ENCODE measurements at regions not wholly inside any gene's neighbourhood (a gene's known extent, or its start where the extent isn't known, plus 50 kb on each side); places are given as distances from the start of the nearest gene placed in this dataset.

DNA sequence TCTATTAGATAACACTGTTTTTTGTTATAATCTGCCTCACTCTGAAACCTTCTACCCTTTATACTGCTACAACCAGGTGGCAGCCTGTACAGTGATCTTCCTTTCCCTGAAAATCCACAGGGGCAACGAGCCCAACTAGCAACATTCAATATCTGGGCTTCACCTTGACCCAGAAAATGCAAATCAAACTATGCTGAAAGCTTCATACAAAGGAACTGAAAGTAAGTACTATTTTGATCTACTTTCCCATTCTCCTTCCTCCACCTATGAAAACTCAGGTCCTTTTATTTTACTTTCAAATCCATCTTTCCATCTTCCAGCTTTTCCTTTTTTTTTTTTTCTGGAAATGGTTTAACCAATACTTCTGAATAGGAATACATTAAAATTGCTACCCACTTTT lies 175.8 kb upstream of the CCDC150 start:
- H3K4me3 ChIP-seq, result no peak overlapping the region
- H3K9me1 ChIP-seq (ENCODE audit: control insufficient read depth, insufficient read depth, low read length), result no peaks in the 10 kb centered on the region
- no peak for ATAC-seq

More for the DNA sequence above, 175.8 kb upstream of the CCDC150 start:
- Histone ChIP-seq H4K20me1 (replicated peaks; ENCODE audit: control insufficient read depth, insufficient read depth, low read length) (no peaks in the 10 kb centered on the region), H3K9ac (ENCODE audit: insufficient read depth in 1 of 2, low read depth in 2 of 2, low read length in 2 of 2) (no peak overlapping the region), H3K27ac (ENCODE audit: extremely low read depth, low read depth, low read length) (no peak overlapping the region), H3K4me1 (replicated peaks in 1 of 2; ENCODE audit: control insufficient read depth in 2 of 2, insufficient read depth in 2 of 2, low read length in 2 of 2) (no peaks in the 10 kb centered on the region; a peak in 2 of 5 replicates), H3K27me3 (ENCODE audit: control insufficient read depth in 2 of 2, insufficient read depth in 2 of 2, low read length in 2 of 2) (no peaks in the 10 kb centered on the region; a peak in 1 of 5 replicates), H3K36me3 (ENCODE audit: control insufficient read depth, insufficient read depth, low read length) (no peaks in the 10 kb centered on the region), H2AFZ (ENCODE audit: low read depth, low read length) (no peak overlapping the region), H3K79me2 (ENCODE audit: control insufficient read depth, insufficient read depth, low read length) (no peaks in the 10 kb centered on the region), H3K4me2 (ENCODE audit: insufficient read depth, low read length) (no peak overlapping the region), H3K9me3 (replicated peaks; ENCODE audit: control insufficient read depth, insufficient read depth, low read depth, low read length) (no peaks in the 10 kb centered on the region)
- no peak for FAIRE-seq
- no peak for DNase-seq (ENCODE audit: extremely low read depth in 1 of 4, low spot score in 3 of 4)
- BruUV-seq (replicated peaks), result no TSS peak
- no peak for TF ChIP-seq SUPT5H (IDR thresholded peaks at IDR 0.05)
- TF ChIP-seq HMG20B (CRISPR knock-in tag; IDR thresholded peaks at IDR 0.05), result no peak
- no peak for TF ChIP-seq ZNF12 (CRISPR knock-in tag; IDR thresholded peaks at IDR 0.05)
- TF ChIP-seq, protein P1, sequence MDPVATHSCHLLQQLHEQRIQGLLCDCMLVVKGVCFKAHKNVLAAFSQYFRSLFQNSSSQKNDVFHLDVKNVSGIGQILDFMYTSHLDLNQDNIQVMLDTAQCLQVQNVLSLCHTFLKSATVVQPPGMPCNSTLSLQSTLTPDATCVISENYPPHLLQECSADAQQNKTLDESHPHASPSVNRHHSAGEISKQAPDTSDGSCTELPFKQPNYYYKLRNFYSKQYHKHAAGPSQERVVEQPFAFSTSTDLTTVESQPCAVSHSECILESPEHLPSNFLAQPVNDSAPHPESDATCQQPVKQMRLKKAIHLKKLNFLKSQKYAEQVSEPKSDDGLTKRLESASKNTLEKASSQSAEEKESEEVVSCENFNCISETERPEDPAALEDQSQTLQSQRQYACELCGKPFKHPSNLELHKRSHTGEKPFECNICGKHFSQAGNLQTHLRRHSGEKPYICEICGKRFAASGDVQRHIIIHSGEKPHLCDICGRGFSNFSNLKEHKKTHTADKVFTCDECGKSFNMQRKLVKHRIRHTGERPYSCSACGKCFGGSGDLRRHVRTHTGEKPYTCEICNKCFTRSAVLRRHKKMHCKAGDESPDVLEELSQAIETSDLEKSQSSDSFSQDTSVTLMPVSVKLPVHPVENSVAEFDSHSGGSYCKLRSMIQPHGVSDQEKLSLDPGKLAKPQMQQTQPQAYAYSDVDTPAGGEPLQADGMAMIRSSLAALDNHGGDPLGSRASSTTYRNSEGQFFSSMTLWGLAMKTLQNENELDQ (CRISPR knock-in tag; IDR thresholded peaks at IDR 0.05; ENCODE audit: borderline replicate concordance), result no peak
- TF ChIP-seq ZNF75A (CRISPR knock-in tag; IDR thresholded peaks at IDR 0.05), result no peak
- TF ChIP-seq SIN3B (IDR thresholded peaks at IDR 0.05; ENCODE audit: low read depth), result no peak
- TF ChIP-seq RFX5 (IDR thresholded peaks at IDR 0.05; ENCODE audit: low read depth, low read length), result no peak
- TF ChIP-seq HNRNPH1 (optimal IDR thresholded peaks at IDR 0.05; ENCODE audit: low read depth, low read length), result no peak
- TF ChIP-seq HDAC1 (IDR thresholded peaks at IDR 0.05), result no peak
- intact Hi-C loops (cut with micrococcal nuclease), result no loop called here
- POLR2A ChIA-PET, result no interaction called here
- in situ Hi-C loops (cut with MboI), result loop anchor here (10.0 kb wide), 1 partner anchor 329 kb away; no protein-coding TSS in a partner anchor
- CTCF ChIA-PET (ENCODE audit: low intra/inter-chr PET ratio), result no interaction called here
- WGBS (ENCODE audit: insufficient coverage, low coverage, missing lambda C conversion rate), result 14% methylated on average over 1 of the region's 1 CpG
